WTC11 (cell line): ENCODE measurements at regions not wholly inside any gene's neighbourhood (a gene's known extent, or its start where the extent isn't known, plus 50 kb on each side); places are given as distances from the start of the nearest gene placed in this dataset.

Source experiments
- SP1 ChIP-seq: sonication (generic); formaldehyde crosslinking; conservative IDR thresholded peaks from 2 replicates; pipeline ENCODE4 v1.8.1; 2022; ENCODE audit warnings: missing genetic modification reagents
- TF ChIP-seq, protein P1 (sequence below): sonication (generic); formaldehyde crosslinking; conservative IDR thresholded peaks from 2 replicates; pipeline ENCODE4 v1.8.1; 2022; ENCODE audit warnings: mild to moderate bottlenecking, missing genetic modification reagents

DNA sequence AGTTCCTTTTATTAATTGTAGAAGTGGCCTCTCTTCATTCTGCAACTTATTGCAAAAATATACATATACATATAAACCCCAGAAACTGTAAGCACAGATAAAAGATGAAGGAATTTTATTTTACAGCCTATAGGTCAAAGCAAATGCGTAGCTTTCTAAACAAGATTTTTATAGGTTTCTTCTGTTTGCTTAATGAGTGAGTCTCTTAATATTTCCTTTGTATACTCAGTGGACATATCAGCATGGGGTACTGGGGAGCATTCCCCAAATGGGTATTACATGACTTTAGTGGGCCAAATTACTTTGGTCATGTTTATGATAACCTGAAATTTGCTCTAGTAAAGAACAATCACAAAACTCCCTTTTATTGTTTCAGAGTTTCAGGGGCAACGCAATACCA, 1698.6 kb upstream of the IGFBP7 start:
- TF ChIP-seq, protein P1, sequence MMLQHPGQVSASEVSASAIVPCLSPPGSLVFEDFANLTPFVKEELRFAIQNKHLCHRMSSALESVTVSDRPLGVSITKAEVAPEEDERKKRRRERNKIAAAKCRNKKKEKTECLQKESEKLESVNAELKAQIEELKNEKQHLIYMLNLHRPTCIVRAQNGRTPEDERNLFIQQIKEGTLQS = no peak
- TF ChIP-seq SP1 (CRISPR knock-in tag) = no peak
